ENCODE measurements at regions not wholly inside any gene's neighbourhood (a gene's known extent, or its start where the extent isn't known, plus 50 kb on each side); places are given as distances from the start of the nearest gene placed in this dataset.

GRCh38 chr18:77377813-77378212 lies 128.2 kb downstream of the GALR1 start:
- TF ChIP-seq EP300 (conservative IDR thresholded peaks at IDR 0.05; ENCODE audit: poor library complexity, severe bottlenecking) (no peak), POLR2AphosphoS5 (IDR thresholded peaks at IDR 0.05) (no peak), EZH2 (IDR thresholded peaks at IDR 0.05; ENCODE audit: borderline replicate concordance, insufficient read depth, low read length, poor library complexity, severe bottlenecking) (no peak), CTCF (IDR thresholded peaks at IDR 0.05; ENCODE audit: poor library complexity, severe bottlenecking) (no peak), MXI1 (conservative IDR thresholded peaks at IDR 0.05; ENCODE audit: poor library complexity, severe bottlenecking) (no peak)
